Esophagus squamous epithelium (tissue), 5 donors: ENCODE measurements at regions not wholly inside any gene's neighbourhood (a gene's known extent, or its start where the extent isn't known, plus 50 kb on each side); places are given as distances from the start of the nearest gene placed in this dataset.

Experiments used
- DNase-seq: peaks from one replicate; lab custom pipeline; 2025; lab: John Stamatoyannopoulos, UW
- H3K27ac ChIP-seq, 4 donors: fragments of 200-600 bp; sonication (generic); one replicate each; pipeline ENCODE4 v1.5.1; 2016 to 2019; ENCODE audit warnings: mild to moderate bottlenecking in 1 of 4
- H3K27me3 ChIP-seq, 4 donors: fragments of 200-600 bp; sonication (generic); 1 replicate in 3 of 4; 2 replicates in 1 of 4; pipeline versions ENCODE4 v1.5.1 to v1.6.0; 2017 to 2021; ENCODE audit warnings: antibody characterized with exemption in 1 of 4
- H3K36me3 ChIP-seq, 3 donors: fragments of 200-600 bp; sonication (generic); one replicate each; pipeline ENCODE4 v1.5.1; 2016 to 2019
- H3K4me1 ChIP-seq, 3 donors: fragments of 200-600 bp; sonication (generic); one replicate each; pipeline ENCODE4 v1.5.1; 2017 to 2019
- H3K4me3 ChIP-seq, 4 donors: fragments of 200-600 bp; sonication (generic); 1 replicate in 3 of 4; 2 replicates in 1 of 4; pipeline ENCODE4 v1.5.1; 2016 to 2019; ENCODE audit warnings: mild to moderate bottlenecking in 2 of 4, moderate library complexity in 1 of 4
- H3K9me3 ChIP-seq, 3 donors: fragments of 200-600 bp; sonication (generic); one replicate each; pipeline ENCODE4 v1.5.1; 2016 to 2019
- POLR2A ChIP-seq, 4 donors: fragments of 450-650 bp; IDR thresholded peaks; one replicate each; pipeline ENCODE4 v1.6.1; 2017; ENCODE audit warnings: antibody characterized with exemption in 4 of 4, mild to moderate bottlenecking in 4 of 4, moderate library complexity in 3 of 4
- WGBS, 2 donors: methylation state at CpG; one replicate each; pipeline ENCODE4 v1.1.5; 2018; 5-methylcytosine and 5-hydroxymethylcytosine counted together
- intact Hi-C: fragments of 100-400 bp; cut with DNase I; formaldehyde crosslinking; loops from one replicate; pipeline ENCODE4 v1.15.0; 2022
- TF ChIP-seq, protein P1 (sequence below), 6 experiments: fragments of 450-650 bp in 4 of 6; fragments of 200-600 bp in 2 of 6; sonication (generic) in 2 of 6; IDR thresholded peaks; one replicate each; pipeline ENCODE4 v1.5.1; 2016 to 2019; ENCODE audit warnings: antibody characterized with exemption in 6 of 6, mild to moderate bottlenecking in 4 of 6, moderate library complexity in 4 of 6
- donor health status: DM: yes; HTN: yes; CAD: no.

DNA sequence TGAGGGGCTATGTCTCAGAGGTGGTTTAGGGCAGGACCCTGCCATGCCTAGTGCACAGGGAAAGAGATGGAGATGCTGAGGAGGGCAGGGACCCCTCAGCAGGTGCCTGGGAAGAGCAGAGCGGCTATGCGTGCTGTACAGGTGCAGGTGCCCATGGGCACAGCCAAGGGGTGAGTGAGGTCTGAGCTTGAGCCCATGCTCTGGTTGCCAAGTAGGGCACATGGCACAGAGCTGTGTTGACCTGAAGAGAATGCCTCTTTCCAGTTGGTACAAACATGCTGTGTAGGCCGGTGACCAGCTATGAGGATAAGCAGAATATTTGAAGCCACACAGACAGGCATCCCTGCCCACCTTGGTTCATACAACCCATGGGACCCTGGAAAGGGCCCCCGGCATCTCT lies 65.8 kb upstream of the NECTIN1 start:
- WGBS, 2 donors, result 61 to 80% methylated on average over 1 to 4 of the region's 4 CpGs
- no peak overlapping the region for H3K4me3 ChIP-seq
- no peak for DNase-seq

GRCh38 chr11:119794141-119794665 lies 65.2 kb upstream of the NECTIN1 start:
- 74 to 86% methylated on average over 7 to 15 of the region's 17 CpGs for WGBS, 2 donors
- no peak overlapping the region for H3K4me3 ChIP-seq
- intact Hi-C loops, result no loop called here
- H3K36me3 ChIP-seq, result no peaks in the 10 kb centered on the region
- TF ChIP-seq POLR2A (IDR thresholded peaks at IDR 0.05), result no peak
- TF ChIP-seq, protein P1, sequence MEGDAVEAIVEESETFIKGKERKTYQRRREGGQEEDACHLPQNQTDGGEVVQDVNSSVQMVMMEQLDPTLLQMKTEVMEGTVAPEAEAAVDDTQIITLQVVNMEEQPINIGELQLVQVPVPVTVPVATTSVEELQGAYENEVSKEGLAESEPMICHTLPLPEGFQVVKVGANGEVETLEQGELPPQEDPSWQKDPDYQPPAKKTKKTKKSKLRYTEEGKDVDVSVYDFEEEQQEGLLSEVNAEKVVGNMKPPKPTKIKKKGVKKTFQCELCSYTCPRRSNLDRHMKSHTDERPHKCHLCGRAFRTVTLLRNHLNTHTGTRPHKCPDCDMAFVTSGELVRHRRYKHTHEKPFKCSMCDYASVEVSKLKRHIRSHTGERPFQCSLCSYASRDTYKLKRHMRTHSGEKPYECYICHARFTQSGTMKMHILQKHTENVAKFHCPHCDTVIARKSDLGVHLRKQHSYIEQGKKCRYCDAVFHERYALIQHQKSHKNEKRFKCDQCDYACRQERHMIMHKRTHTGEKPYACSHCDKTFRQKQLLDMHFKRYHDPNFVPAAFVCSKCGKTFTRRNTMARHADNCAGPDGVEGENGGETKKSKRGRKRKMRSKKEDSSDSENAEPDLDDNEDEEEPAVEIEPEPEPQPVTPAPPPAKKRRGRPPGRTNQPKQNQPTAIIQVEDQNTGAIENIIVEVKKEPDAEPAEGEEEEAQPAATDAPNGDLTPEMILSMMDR (IDR thresholded peaks at IDR 0.05), result no peak
- H3K4me1 ChIP-seq, result peaks cover 3 to 33% (median 4%) of the 10 kb centered on the region in 3 donors
- H3K27ac ChIP-seq, result no peak overlapping the region
- DNase-seq, result no peak
- no peaks in the 10 kb centered on the region for H3K9me3 ChIP-seq
- H3K27me3 ChIP-seq, result peaks cover 0 to 41% (median 0%) of the 10 kb centered on the region in 4 donors

More for the DNA sequence above, 65.8 kb upstream of the NECTIN1 start:
- peaks cover 3 to 32% (median 4%) of the 10 kb centered on the region in 3 donors for H3K4me1 ChIP-seq
- H3K9me3 ChIP-seq, result no peaks in the 10 kb centered on the region
- H3K27ac ChIP-seq, result no peak overlapping the region
- H3K36me3 ChIP-seq, result no peaks in the 10 kb centered on the region
- peaks cover 0 to 35% (median 0%) of the 10 kb centered on the region in 4 donors for H3K27me3 ChIP-seq
- intact Hi-C loops, result no loop called here
- TF ChIP-seq, protein P1 (IDR thresholded peaks at IDR 0.05), result no peak
- TF ChIP-seq POLR2A (IDR thresholded peaks at IDR 0.05), result no peak

DNA sequence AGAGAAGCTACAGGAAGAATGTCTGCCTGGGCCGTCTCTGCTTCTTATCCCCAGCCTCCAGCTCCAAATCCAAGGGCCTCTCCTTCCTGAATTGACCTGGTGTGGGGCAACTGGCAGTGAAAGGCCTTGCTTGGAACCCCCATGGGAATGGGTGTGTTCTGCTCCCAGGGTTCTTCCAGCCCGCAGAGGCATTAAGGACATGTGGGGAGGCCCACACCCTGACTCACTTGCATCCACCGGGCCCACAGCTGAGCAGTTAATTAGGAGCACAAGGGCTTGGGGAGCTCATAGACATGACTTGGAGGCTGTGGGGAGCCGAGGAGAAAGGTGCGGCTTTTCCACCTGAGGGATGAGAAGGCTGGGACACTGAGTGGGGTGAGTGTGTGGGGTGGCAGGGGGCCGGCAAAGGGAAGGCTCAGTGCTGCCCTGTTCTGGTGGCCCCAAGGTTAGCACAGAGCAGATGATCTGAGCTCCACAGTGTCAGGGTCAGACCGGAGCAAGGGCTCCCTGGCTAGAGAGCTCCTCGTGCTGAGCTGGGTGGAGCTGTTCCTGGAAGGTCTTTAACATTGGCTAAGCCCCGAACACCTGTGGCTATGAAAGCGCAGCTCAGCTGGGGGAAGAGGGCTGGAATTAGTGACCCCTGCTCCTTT lies 64.5 kb upstream of the NECTIN1 start:
- Histone ChIP-seq H3K36me3 (no peaks in the 10 kb centered on the region), H3K4me3 (no peak overlapping the region), H3K9me3 (no peaks in the 10 kb centered on the region), H3K27ac (no peak overlapping the region), H3K27me3 (peaks cover 0 to 47% (median 0%) of the 10 kb centered on the region in 4 donors), H3K4me1 (peaks cover 3 to 33% (median 4%) of the 10 kb centered on the region in 3 donors)
- TF ChIP-seq, protein P1 (IDR thresholded peaks at IDR 0.05), result no peak
- TF ChIP-seq POLR2A (IDR thresholded peaks at IDR 0.05), result no peak
- intact Hi-C loops, result no loop called here
- WGBS, 2 donors, result 76 to 89% methylated on average over 7 of the region's 10 CpGs
- DNase-seq, result no peak

GRCh38 chr11:119791701-119792151 lies 62.7 kb upstream of the NECTIN1 start:
- TF ChIP-seq, protein P1 (IDR thresholded peaks at IDR 0.05), result no peak
- TF ChIP-seq POLR2A (IDR thresholded peaks at IDR 0.05), result no peak
- no peak for DNase-seq
- 60% methylated on average over 1 of the region's 6 CpGs; no CpG with 5 or more reads in 1 of the 2 donors for WGBS, 2 donors
- Histone ChIP-seq H3K4me1 (peaks cover 3 to 33% (median 4%) of the 10 kb centered on the region in 3 donors), H3K27ac (no peak overlapping the region), H3K36me3 (no peaks in the 10 kb centered on the region), H3K9me3 (no peaks in the 10 kb centered on the region), H3K4me3 (no peak overlapping the region), H3K27me3 (peaks cover 0 to 48% (median 0%) of the 10 kb centered on the region in 4 donors)
- intact Hi-C loops, result no loop called here

- Histone ChIP-seq H3K36me3 (no peaks in the 10 kb centered on the region), H3K4me3 (no peak overlapping the region), H3K27me3 (peaks cover 0 to 44% (median 0%) of the 10 kb centered on the region in 4 donors), H3K27ac (no peak overlapping the region), H3K4me1 (peaks cover 3 to 33% (median 4%) of the 10 kb centered on the region in 3 donors), H3K9me3 (no peaks in the 10 kb centered on the region)
- intact Hi-C loops, result no loop called here
- whole genome bisulfite sequencing, 2 donors, result 25 to 34% methylated on average over 4 to 5 of the region's 6 CpGs
- no peak for TF ChIP-seq POLR2A (IDR thresholded peaks at IDR 0.05)
- TF ChIP-seq, protein P1 (IDR thresholded peaks at IDR 0.05), result no peak
- no peak for DNase-seq
Observed at GRCh38 chr11:119791047-119791446, 62.0 kb upstream of the NECTIN1 start.
